H9 (cell line): ENCODE measurements at regions not wholly inside any gene's neighbourhood (a gene's known extent, or its start where the extent isn't known, plus 50 kb on each side); places are given as distances from the start of the nearest gene placed in this dataset.

Experiments used
- DNase-seq: peaks from one replicate; pipeline ENCODE4 v3.0.0-alpha.2; 2017
- H2AFZ ChIP-seq: one replicate; pipeline ENCODE4 v1.6.1; 2013; ENCODE audit warnings: mild to moderate bottlenecking, low read length, control low read depth, moderate library complexity
- H2AK5ac ChIP-seq: 2 replicates; pipeline ENCODE4 v1.6.1; 2013; ENCODE audit warnings: low read length, control low read depth, mixed read lengths; ENCODE audit not compliant: insufficient read length
- H2BK120ac ChIP-seq: one replicate; pipeline ENCODE4 v1.6.1; 2013; ENCODE audit warnings: low read depth, mild to moderate bottlenecking, low read length, control low read depth, inconsistent platforms; ENCODE audit not compliant: poor library complexity, severe bottlenecking
- H2BK12ac ChIP-seq: 2 replicates; pipeline ENCODE4 v1.6.1; 2013; ENCODE audit warnings: low read length, control low read depth, mixed read lengths, low read depth; ENCODE audit not compliant: insufficient read length
- H2BK15ac ChIP-seq: 2 replicates; pipeline ENCODE4 v1.6.1; 2013; ENCODE audit warnings: low read depth, low read length, control low read depth
- H2BK20ac ChIP-seq: one replicate; pipeline ENCODE4 v1.6.1; 2013; ENCODE audit warnings: low read depth, mild to moderate bottlenecking, low read length, control low read depth, inconsistent platforms; ENCODE audit not compliant: poor library complexity, severe bottlenecking
- H2BK5ac ChIP-seq: 2 replicates; pipeline ENCODE4 v1.6.1; 2013; ENCODE audit warnings: low read length, control low read depth, mixed read lengths; ENCODE audit not compliant: insufficient read length
- H3K14ac ChIP-seq: 2 replicates; pipeline ENCODE4 v1.6.1; 2013; ENCODE audit warnings: low read length, control low read depth; ENCODE audit not compliant: insufficient read depth
- H3K18ac ChIP-seq: 2 replicates; pipeline ENCODE4 v1.6.1; 2013; ENCODE audit warnings: low read depth, mild to moderate bottlenecking, mixed read lengths, low read length, control low read depth; ENCODE audit not compliant: insufficient read length
- H3K23ac ChIP-seq: 2 replicates; pipeline ENCODE4 v1.6.1; 2013; ENCODE audit warnings: low read length, control low read depth, mixed read lengths, low read depth; ENCODE audit not compliant: insufficient read length
- H3K23me2 ChIP-seq: 2 replicates; pipeline ENCODE4 v1.6.1; 2013; ENCODE audit warnings: low read depth, mild to moderate bottlenecking, mixed read lengths, low read length, control low read depth; ENCODE audit not compliant: insufficient read length, poor library complexity, severe bottlenecking
- H3K27ac ChIP-seq: 2 replicates; pipeline ENCODE4 v1.5.1; 2013; ENCODE audit warnings: low read length, control low read depth, mixed read lengths, low read depth; ENCODE audit not compliant: insufficient read length
- H3K27me3 ChIP-seq: 2 replicates; pipeline ENCODE4 v1.6.1; 2013; ENCODE audit warnings: low read length, control low read depth, inconsistent platforms; ENCODE audit not compliant: insufficient read depth
- H3K4ac ChIP-seq: 2 replicates; pipeline ENCODE4 v1.6.1; 2013; ENCODE audit warnings: low read depth, mild to moderate bottlenecking, control low read depth, inconsistent platforms, low read length, moderate library complexity
- H3K4me1 ChIP-seq: 2 replicates; pipeline ENCODE4 v1.6.1; 2013; ENCODE audit warnings: low read length, control low read depth, inconsistent platforms; ENCODE audit not compliant: insufficient read depth
- H3K4me2 ChIP-seq: 2 replicates; pipeline ENCODE4 v1.6.1; 2013; ENCODE audit warnings: low read length, control low read depth, mixed read lengths; ENCODE audit not compliant: insufficient read length, insufficient read depth
- H3K56ac ChIP-seq: 2 replicates; pipeline ENCODE4 v1.6.1; 2013; ENCODE audit warnings: low read depth, mild to moderate bottlenecking, mixed read lengths, low read length, control low read depth; ENCODE audit not compliant: insufficient read length
- H3K79me1 ChIP-seq: 2 replicates; pipeline ENCODE4 v1.6.1; 2013; ENCODE audit warnings: low read depth, mild to moderate bottlenecking, moderate library complexity, low read length, control low read depth, inconsistent platforms; ENCODE audit not compliant: insufficient read depth, poor library complexity, severe bottlenecking
- H3K79me2 ChIP-seq: 2 replicates; pipeline ENCODE4 v1.6.1; 2013; ENCODE audit warnings: low read length, control low read depth, inconsistent platforms; ENCODE audit not compliant: insufficient read depth
- H3K9ac ChIP-seq: 2 replicates; pipeline ENCODE4 v1.6.1; 2013; ENCODE audit warnings: low read length, control low read depth, mixed read lengths; ENCODE audit not compliant: insufficient read length; ENCODE audit errors: extremely low read depth
- H3K9me3 ChIP-seq: one replicate; pipeline ENCODE4 v1.6.1; 2013; ENCODE audit warnings: low read depth, low read length, inconsistent platforms; ENCODE audit not compliant: control insufficient read depth
- H3T11ph ChIP-seq: one replicate; pipeline ENCODE4 v1.6.1; 2013; ENCODE audit warnings: mild to moderate bottlenecking, low read length, control low read depth, inconsistent platforms
- H4K20me1 ChIP-seq: one replicate; pipeline ENCODE4 v1.6.1; 2013; ENCODE audit not compliant: control insufficient read depth, insufficient read length, insufficient read depth
- H4K5ac ChIP-seq: 2 replicates; pipeline ENCODE4 v1.6.1; 2013; ENCODE audit warnings: low read depth, mild to moderate bottlenecking, mixed read lengths, low read length, control low read depth; ENCODE audit not compliant: insufficient read length
- H4K8ac ChIP-seq: replicated peaks from 2 replicates; pipeline ENCODE4 v1.6.1; 2013; ENCODE audit warnings: low read length, control low read depth, mixed read lengths, low read depth; ENCODE audit not compliant: insufficient read length
- H4K91ac ChIP-seq: 2 replicates; pipeline ENCODE4 v1.6.1; 2013; ENCODE audit warnings: low read depth, mild to moderate bottlenecking, moderate library complexity, mixed read lengths, low read length, control low read depth; ENCODE audit not compliant: insufficient read length
- H3K27ac Mint-ChIP-seq, 3 experiments: 2 replicates in 2 of 3; 3 replicates in 1 of 3; pipeline ENCODE4 v1.8.0; 2020 to 2021; ENCODE audit warnings: mixed read lengths in 3 of 3, mild to moderate bottlenecking in 1 of 3, moderate library complexity in 1 of 3
- H3K27me3 Mint-ChIP-seq: 2 replicates; pipeline ENCODE4 v1.8.0; 2021; ENCODE audit warnings: low read depth, mild to moderate bottlenecking, moderate library complexity, mixed read lengths
- H3K36me3 Mint-ChIP-seq, 3 experiments: 2 replicates in 2 of 3; 3 replicates in 1 of 3; pipeline ENCODE4 v1.8.0; 2020 to 2021; ENCODE audit warnings: low read depth in 3 of 3, mixed read lengths in 3 of 3; ENCODE audit not compliant: insufficient read depth in 1 of 3
- H3K4me1 Mint-ChIP-seq, 2 experiments: 2 replicates each; pipeline ENCODE4 v1.8.0; 2020; ENCODE audit warnings: mixed read lengths in 2 of 2
- H3K4me3 Mint-ChIP-seq, 2 experiments: 2 replicates in 1 of 2; 3 replicates in 1 of 2; pipeline ENCODE4 v1.8.0; 2020 to 2021; ENCODE audit warnings: mild to moderate bottlenecking in 2 of 2, mixed read lengths in 2 of 2, moderate library complexity in 1 of 2
- H3K9me3 Mint-ChIP-seq, 2 experiments: 2 replicates in 1 of 2; 3 replicates in 1 of 2; pipeline ENCODE4 v1.8.0; 2020; ENCODE audit warnings: mild to moderate bottlenecking in 2 of 2, mixed read lengths in 2 of 2, moderate library complexity in 1 of 2
- WGBS: extraction: QIAGEN DNeasy Blood & Tissue Kit; methylation state at CpG from one replicate; pipeline ENCODE4 v1.1.7; 2013; ENCODE audit warnings: missing lambda C conversion rate, low lambda C conversion rate, mixed read lengths; ENCODE audit not compliant: insufficient read length; ENCODE audit errors: extremely low coverage; 5-methylcytosine and 5-hydroxymethylcytosine counted together
- TF ChIP-seq, protein P1 (sequence below): fragments of 200-600 bp; sonication (generic); conservative IDR thresholded peaks from 3 replicates; pipeline ENCODE4 v1.8.0; 2021; ENCODE audit warnings: antibody characterized with exemption, mild to moderate bottlenecking

GRCh38 chr6:140462453-140463311 is 1088.2 kb upstream of the CITED2 start:
- no peak overlapping the region for H3K4me3 Mint-ChIP-seq
- Histone ChIP-seq H4K5ac (no peak overlapping the region), H2BK120ac (no peak overlapping the region), H3K79me2 (no peaks in the 10 kb centered on the region), H2BK5ac (no peak overlapping the region), H3K9ac (no peak overlapping the region), H3K4me2 (no peak overlapping the region), H2BK20ac (no peak overlapping the region), H2AFZ (no peak overlapping the region), H3K4me1 (no peaks in the 10 kb centered on the region), H3K27me3 (no peaks in the 10 kb centered on the region), H4K91ac (no peak overlapping the region), H3K79me1 (no peaks in the 10 kb centered on the region), H3K14ac (no peak overlapping the region), H2BK15ac (no peak overlapping the region), H3K27ac (no peak overlapping the region), H3K56ac (no peak overlapping the region), H3K23ac (no peak overlapping the region), H3K23me2 (no peaks in the 10 kb centered on the region), H4K20me1 (no peaks in the 10 kb centered on the region), H3K9me3 (no peaks in the 10 kb centered on the region), H2AK5ac (no peak overlapping the region), H3K18ac (no peak overlapping the region), H3T11ph (no peak overlapping the region), H3K4ac (no peak overlapping the region), H2BK12ac (no peak overlapping the region), H4K8ac (no peak overlapping the region)
- peaks cover 0 to 17% (median 2%) of the 10 kb centered on the region in 3 experiments; a peak in 4 of 7 replicates for H3K36me3 Mint-ChIP-seq
- TF ChIP-seq, protein P1, sequence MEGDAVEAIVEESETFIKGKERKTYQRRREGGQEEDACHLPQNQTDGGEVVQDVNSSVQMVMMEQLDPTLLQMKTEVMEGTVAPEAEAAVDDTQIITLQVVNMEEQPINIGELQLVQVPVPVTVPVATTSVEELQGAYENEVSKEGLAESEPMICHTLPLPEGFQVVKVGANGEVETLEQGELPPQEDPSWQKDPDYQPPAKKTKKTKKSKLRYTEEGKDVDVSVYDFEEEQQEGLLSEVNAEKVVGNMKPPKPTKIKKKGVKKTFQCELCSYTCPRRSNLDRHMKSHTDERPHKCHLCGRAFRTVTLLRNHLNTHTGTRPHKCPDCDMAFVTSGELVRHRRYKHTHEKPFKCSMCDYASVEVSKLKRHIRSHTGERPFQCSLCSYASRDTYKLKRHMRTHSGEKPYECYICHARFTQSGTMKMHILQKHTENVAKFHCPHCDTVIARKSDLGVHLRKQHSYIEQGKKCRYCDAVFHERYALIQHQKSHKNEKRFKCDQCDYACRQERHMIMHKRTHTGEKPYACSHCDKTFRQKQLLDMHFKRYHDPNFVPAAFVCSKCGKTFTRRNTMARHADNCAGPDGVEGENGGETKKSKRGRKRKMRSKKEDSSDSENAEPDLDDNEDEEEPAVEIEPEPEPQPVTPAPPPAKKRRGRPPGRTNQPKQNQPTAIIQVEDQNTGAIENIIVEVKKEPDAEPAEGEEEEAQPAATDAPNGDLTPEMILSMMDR = no peak
- no peak for DNase-seq
- WGBS = no CpG with 5 or more reads among the region's 3 CpGs
- H3K27ac Mint-ChIP-seq = peak overlapping the region in 2 of 3 experiments; percentile 34 to 86; a peak in 3 of 7 replicates
- H3K4me1 Mint-ChIP-seq = peaks cover 18 to 22% of the 10 kb centered on the region in 2 experiments
- peaks cover 8 to 10% of the 10 kb centered on the region in 2 experiments for H3K9me3 Mint-ChIP-seq
- no peaks in the 10 kb centered on the region for H3K27me3 Mint-ChIP-seq
